H9 (cell line): ENCODE measurements at regions not wholly inside any gene's neighbourhood (a gene's known extent, or its start where the extent isn't known, plus 50 kb on each side); places are given as distances from the start of the nearest gene placed in this dataset.

Source experiments
- DNase-seq: peaks from one replicate; pipeline ENCODE4 v3.0.0-alpha.2; 2017
- H2AFZ ChIP-seq: one replicate; pipeline ENCODE4 v1.6.1; 2013; ENCODE audit warnings: mild to moderate bottlenecking, low read length, control low read depth, moderate library complexity
- H2AK5ac ChIP-seq: 2 replicates; pipeline ENCODE4 v1.6.1; 2013; ENCODE audit warnings: low read length, control low read depth, mixed read lengths; ENCODE audit not compliant: insufficient read length
- H2BK120ac ChIP-seq: one replicate; pipeline ENCODE4 v1.6.1; 2013; ENCODE audit warnings: low read depth, mild to moderate bottlenecking, low read length, control low read depth, inconsistent platforms; ENCODE audit not compliant: poor library complexity, severe bottlenecking
- H2BK12ac ChIP-seq: 2 replicates; pipeline ENCODE4 v1.6.1; 2013; ENCODE audit warnings: low read length, control low read depth, mixed read lengths, low read depth; ENCODE audit not compliant: insufficient read length
- H2BK15ac ChIP-seq: 2 replicates; pipeline ENCODE4 v1.6.1; 2013; ENCODE audit warnings: low read depth, low read length, control low read depth
- H2BK20ac ChIP-seq: one replicate; pipeline ENCODE4 v1.6.1; 2013; ENCODE audit warnings: low read depth, mild to moderate bottlenecking, low read length, control low read depth, inconsistent platforms; ENCODE audit not compliant: poor library complexity, severe bottlenecking
- H2BK5ac ChIP-seq: 2 replicates; pipeline ENCODE4 v1.6.1; 2013; ENCODE audit warnings: low read length, control low read depth, mixed read lengths; ENCODE audit not compliant: insufficient read length
- H3K14ac ChIP-seq: 2 replicates; pipeline ENCODE4 v1.6.1; 2013; ENCODE audit warnings: low read length, control low read depth; ENCODE audit not compliant: insufficient read depth
- H3K18ac ChIP-seq: 2 replicates; pipeline ENCODE4 v1.6.1; 2013; ENCODE audit warnings: low read depth, mild to moderate bottlenecking, mixed read lengths, low read length, control low read depth; ENCODE audit not compliant: insufficient read length
- H3K23ac ChIP-seq: 2 replicates; pipeline ENCODE4 v1.6.1; 2013; ENCODE audit warnings: low read length, control low read depth, mixed read lengths, low read depth; ENCODE audit not compliant: insufficient read length
- H3K23me2 ChIP-seq: 2 replicates; pipeline ENCODE4 v1.6.1; 2013; ENCODE audit warnings: low read depth, mild to moderate bottlenecking, mixed read lengths, low read length, control low read depth; ENCODE audit not compliant: insufficient read length, poor library complexity, severe bottlenecking
- H3K27ac ChIP-seq: 2 replicates; pipeline ENCODE4 v1.5.1; 2013; ENCODE audit warnings: low read length, control low read depth, mixed read lengths, low read depth; ENCODE audit not compliant: insufficient read length
- H3K27me3 ChIP-seq: 2 replicates; pipeline ENCODE4 v1.6.1; 2013; ENCODE audit warnings: low read length, control low read depth, inconsistent platforms; ENCODE audit not compliant: insufficient read depth
- H3K4ac ChIP-seq: 2 replicates; pipeline ENCODE4 v1.6.1; 2013; ENCODE audit warnings: low read depth, mild to moderate bottlenecking, control low read depth, inconsistent platforms, low read length, moderate library complexity
- H3K4me1 ChIP-seq: 2 replicates; pipeline ENCODE4 v1.6.1; 2013; ENCODE audit warnings: low read length, control low read depth, inconsistent platforms; ENCODE audit not compliant: insufficient read depth
- H3K4me2 ChIP-seq: 2 replicates; pipeline ENCODE4 v1.6.1; 2013; ENCODE audit warnings: low read length, control low read depth, mixed read lengths; ENCODE audit not compliant: insufficient read length, insufficient read depth
- H3K56ac ChIP-seq: 2 replicates; pipeline ENCODE4 v1.6.1; 2013; ENCODE audit warnings: low read depth, mild to moderate bottlenecking, mixed read lengths, low read length, control low read depth; ENCODE audit not compliant: insufficient read length
- H3K79me1 ChIP-seq: 2 replicates; pipeline ENCODE4 v1.6.1; 2013; ENCODE audit warnings: low read depth, mild to moderate bottlenecking, moderate library complexity, low read length, control low read depth, inconsistent platforms; ENCODE audit not compliant: insufficient read depth, poor library complexity, severe bottlenecking
- H3K79me2 ChIP-seq: 2 replicates; pipeline ENCODE4 v1.6.1; 2013; ENCODE audit warnings: low read length, control low read depth, inconsistent platforms; ENCODE audit not compliant: insufficient read depth
- H3K9ac ChIP-seq: 2 replicates; pipeline ENCODE4 v1.6.1; 2013; ENCODE audit warnings: low read length, control low read depth, mixed read lengths; ENCODE audit not compliant: insufficient read length; ENCODE audit errors: extremely low read depth
- H3K9me3 ChIP-seq: one replicate; pipeline ENCODE4 v1.6.1; 2013; ENCODE audit warnings: low read depth, low read length, inconsistent platforms; ENCODE audit not compliant: control insufficient read depth
- H3T11ph ChIP-seq: one replicate; pipeline ENCODE4 v1.6.1; 2013; ENCODE audit warnings: mild to moderate bottlenecking, low read length, control low read depth, inconsistent platforms
- H4K20me1 ChIP-seq: one replicate; pipeline ENCODE4 v1.6.1; 2013; ENCODE audit not compliant: control insufficient read depth, insufficient read length, insufficient read depth
- H4K5ac ChIP-seq: 2 replicates; pipeline ENCODE4 v1.6.1; 2013; ENCODE audit warnings: low read depth, mild to moderate bottlenecking, mixed read lengths, low read length, control low read depth; ENCODE audit not compliant: insufficient read length
- H4K8ac ChIP-seq: replicated peaks from 2 replicates; pipeline ENCODE4 v1.6.1; 2013; ENCODE audit warnings: low read length, control low read depth, mixed read lengths, low read depth; ENCODE audit not compliant: insufficient read length
- H4K91ac ChIP-seq: 2 replicates; pipeline ENCODE4 v1.6.1; 2013; ENCODE audit warnings: low read depth, mild to moderate bottlenecking, moderate library complexity, mixed read lengths, low read length, control low read depth; ENCODE audit not compliant: insufficient read length
- H3K27ac Mint-ChIP-seq, 3 experiments: 2 replicates in 2 of 3; 3 replicates in 1 of 3; pipeline ENCODE4 v1.8.0; 2020 to 2021; ENCODE audit warnings: mixed read lengths in 3 of 3, mild to moderate bottlenecking in 1 of 3, moderate library complexity in 1 of 3
- H3K27me3 Mint-ChIP-seq: 2 replicates; pipeline ENCODE4 v1.8.0; 2021; ENCODE audit warnings: low read depth, mild to moderate bottlenecking, moderate library complexity, mixed read lengths
- H3K36me3 Mint-ChIP-seq, 3 experiments: 2 replicates in 2 of 3; 3 replicates in 1 of 3; pipeline ENCODE4 v1.8.0; 2020 to 2021; ENCODE audit warnings: low read depth in 3 of 3, mixed read lengths in 3 of 3; ENCODE audit not compliant: insufficient read depth in 1 of 3
- H3K4me1 Mint-ChIP-seq, 2 experiments: 2 replicates each; pipeline ENCODE4 v1.8.0; 2020; ENCODE audit warnings: mixed read lengths in 2 of 2
- H3K4me3 Mint-ChIP-seq, 2 experiments: 2 replicates in 1 of 2; 3 replicates in 1 of 2; pipeline ENCODE4 v1.8.0; 2020 to 2021; ENCODE audit warnings: mild to moderate bottlenecking in 2 of 2, mixed read lengths in 2 of 2, moderate library complexity in 1 of 2
- H3K9me3 Mint-ChIP-seq, 2 experiments: 2 replicates in 1 of 2; 3 replicates in 1 of 2; pipeline ENCODE4 v1.8.0; 2020; ENCODE audit warnings: mild to moderate bottlenecking in 2 of 2, mixed read lengths in 2 of 2, moderate library complexity in 1 of 2
- WGBS: extraction: QIAGEN DNeasy Blood & Tissue Kit; methylation state at CpG from one replicate; pipeline ENCODE4 v1.1.7; 2013; ENCODE audit warnings: missing lambda C conversion rate, low lambda C conversion rate, mixed read lengths; ENCODE audit not compliant: insufficient read length; ENCODE audit errors: extremely low coverage; 5-methylcytosine and 5-hydroxymethylcytosine counted together
- TF ChIP-seq, protein P1 (sequence below): fragments of 200-600 bp; sonication (generic); conservative IDR thresholded peaks from 3 replicates; pipeline ENCODE4 v1.8.0; 2021; ENCODE audit warnings: antibody characterized with exemption, mild to moderate bottlenecking

DNA sequence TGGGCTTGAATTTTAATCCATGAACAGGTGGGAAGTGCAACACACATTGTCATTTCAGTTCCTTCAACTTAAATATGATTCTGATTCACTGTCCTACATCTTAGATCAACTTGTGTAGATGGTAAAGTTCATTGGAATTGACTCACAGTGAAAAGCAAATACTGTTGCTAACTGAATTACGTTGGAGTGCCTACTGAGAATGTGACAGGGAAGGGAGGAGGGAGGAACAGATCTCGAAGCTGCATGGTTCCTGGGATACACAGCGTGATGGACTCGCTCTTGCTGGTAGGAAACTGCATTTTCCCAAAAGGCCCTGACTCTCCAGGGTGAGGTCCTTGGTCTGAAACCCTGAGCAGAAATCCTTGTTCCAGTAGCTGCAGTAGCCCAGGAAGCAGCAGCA lies 284.2 kb downstream of the USP46 start:
- no peak overlapping the region for H3K9ac ChIP-seq
- H4K5ac ChIP-seq = no peak overlapping the region
- DNase-seq = no peak
- no peak overlapping the region for H3T11ph ChIP-seq
- H3K4me1 Mint-ChIP-seq = peaks cover 23 to 35% of the 10 kb centered on the region in 2 experiments
- H4K91ac ChIP-seq = no peak overlapping the region
- no peak overlapping the region for H3K4me3 Mint-ChIP-seq
- H3K23me2 ChIP-seq = no peaks in the 10 kb centered on the region
- H3K27me3 ChIP-seq = no peaks in the 10 kb centered on the region
- no peaks in the 10 kb centered on the region for H3K79me1 ChIP-seq
- no peaks in the 10 kb centered on the region for H3K9me3 ChIP-seq
- no peak overlapping the region for H2BK5ac ChIP-seq
- no peak overlapping the region for H4K8ac ChIP-seq
- no peak overlapping the region for H3K4me2 ChIP-seq
- no peak overlapping the region for H3K23ac ChIP-seq
- peaks cover 0 to 10% (median 0%) of the 10 kb centered on the region in 3 experiments; a peak in 2 of 7 replicates for H3K36me3 Mint-ChIP-seq
- no peak overlapping the region; a peak in 1 of 7 replicates for H3K27ac Mint-ChIP-seq
- H3K27ac ChIP-seq = no peak overlapping the region
- no peak overlapping the region for H3K4ac ChIP-seq
- H3K18ac ChIP-seq = no peak overlapping the region
- H3K56ac ChIP-seq = no peak overlapping the region
- WGBS = no CpG with 5 or more reads among the region's 4 CpGs
- no peaks in the 10 kb centered on the region for H3K79me2 ChIP-seq
- no peaks in the 10 kb centered on the region; the same call in 1 of the 2 replicates for H3K27me3 Mint-ChIP-seq
- no peak overlapping the region for H2AK5ac ChIP-seq
- no peak overlapping the region for H2BK12ac ChIP-seq
- TF ChIP-seq, protein P1, sequence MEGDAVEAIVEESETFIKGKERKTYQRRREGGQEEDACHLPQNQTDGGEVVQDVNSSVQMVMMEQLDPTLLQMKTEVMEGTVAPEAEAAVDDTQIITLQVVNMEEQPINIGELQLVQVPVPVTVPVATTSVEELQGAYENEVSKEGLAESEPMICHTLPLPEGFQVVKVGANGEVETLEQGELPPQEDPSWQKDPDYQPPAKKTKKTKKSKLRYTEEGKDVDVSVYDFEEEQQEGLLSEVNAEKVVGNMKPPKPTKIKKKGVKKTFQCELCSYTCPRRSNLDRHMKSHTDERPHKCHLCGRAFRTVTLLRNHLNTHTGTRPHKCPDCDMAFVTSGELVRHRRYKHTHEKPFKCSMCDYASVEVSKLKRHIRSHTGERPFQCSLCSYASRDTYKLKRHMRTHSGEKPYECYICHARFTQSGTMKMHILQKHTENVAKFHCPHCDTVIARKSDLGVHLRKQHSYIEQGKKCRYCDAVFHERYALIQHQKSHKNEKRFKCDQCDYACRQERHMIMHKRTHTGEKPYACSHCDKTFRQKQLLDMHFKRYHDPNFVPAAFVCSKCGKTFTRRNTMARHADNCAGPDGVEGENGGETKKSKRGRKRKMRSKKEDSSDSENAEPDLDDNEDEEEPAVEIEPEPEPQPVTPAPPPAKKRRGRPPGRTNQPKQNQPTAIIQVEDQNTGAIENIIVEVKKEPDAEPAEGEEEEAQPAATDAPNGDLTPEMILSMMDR = no peak
- H3K14ac ChIP-seq = no peak overlapping the region
- no peaks in the 10 kb centered on the region for H4K20me1 ChIP-seq
- no peak overlapping the region for H2AFZ ChIP-seq
- H2BK15ac ChIP-seq = no peak overlapping the region
- H3K9me3 Mint-ChIP-seq = no peaks in the 10 kb centered on the region; a peak in 1 of 5 replicates
- H2BK20ac ChIP-seq = no peak overlapping the region
- no peaks in the 10 kb centered on the region; the same call in 1 of the 2 replicates for H3K4me1 ChIP-seq
- H2BK120ac ChIP-seq = no peak overlapping the region
